Stimulated activated CD4-positive, alpha-beta T cell treated with anti-CD3 and anti-CD28 coated beads, Interleukin-15, amount 100 ng/mL, for 1 hour (primary cell): ENCODE measurements at regions not wholly inside any gene's neighbourhood (a gene's known extent, or its start where the extent isn't known, plus 50 kb on each side); places are given as distances from the start of the nearest gene placed in this dataset.

Source experiments
- DNase-seq, 2 donors: peaks; one replicate each; pipeline ENCODE4 v3.0.0-alpha.2; 2020; ENCODE audit warnings: low read depth in 1 of 2, low spot score in 1 of 2

DNA sequence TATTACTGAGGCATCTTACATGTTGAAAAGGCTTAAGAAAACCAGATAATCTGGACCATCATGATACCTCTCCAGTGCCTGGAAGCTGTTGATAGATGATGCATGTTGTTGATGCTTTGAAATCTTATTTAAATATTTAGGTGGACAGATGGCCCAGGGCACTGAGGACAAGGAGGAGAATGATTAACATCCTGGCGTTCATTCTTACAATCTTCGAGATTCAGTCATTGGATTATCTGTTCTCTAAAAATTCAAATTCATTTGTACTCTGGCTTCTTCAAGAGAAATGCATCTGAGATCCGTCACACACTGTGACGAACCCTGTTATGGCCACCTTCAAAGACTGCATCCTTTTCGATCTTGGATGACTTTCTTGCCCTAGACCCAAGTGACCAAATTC lies 121.3 kb upstream of the IGF1 start:
- DNase-seq, result no peak

DNA sequence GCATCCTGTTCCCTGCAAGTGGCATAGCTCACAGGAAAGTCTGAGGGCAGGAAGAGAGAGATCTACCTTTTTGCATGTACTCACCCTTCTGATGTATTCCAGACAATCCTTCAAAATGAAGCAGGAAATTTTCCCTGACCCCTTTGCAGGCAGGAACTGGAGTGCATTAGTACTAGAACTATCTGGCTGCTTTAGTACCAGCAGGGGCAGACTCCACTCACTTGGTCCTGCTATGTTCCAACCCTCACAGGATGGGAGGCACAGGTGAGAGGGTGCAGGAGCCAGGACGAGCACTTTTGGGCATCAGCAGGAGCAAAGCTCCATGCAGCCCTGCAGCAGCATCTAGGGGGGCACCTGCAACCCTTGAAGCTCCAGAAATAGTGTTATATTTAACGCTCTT lies 116.3 kb upstream of the IGF1 start:
- no peak for DNase-seq

DNA sequence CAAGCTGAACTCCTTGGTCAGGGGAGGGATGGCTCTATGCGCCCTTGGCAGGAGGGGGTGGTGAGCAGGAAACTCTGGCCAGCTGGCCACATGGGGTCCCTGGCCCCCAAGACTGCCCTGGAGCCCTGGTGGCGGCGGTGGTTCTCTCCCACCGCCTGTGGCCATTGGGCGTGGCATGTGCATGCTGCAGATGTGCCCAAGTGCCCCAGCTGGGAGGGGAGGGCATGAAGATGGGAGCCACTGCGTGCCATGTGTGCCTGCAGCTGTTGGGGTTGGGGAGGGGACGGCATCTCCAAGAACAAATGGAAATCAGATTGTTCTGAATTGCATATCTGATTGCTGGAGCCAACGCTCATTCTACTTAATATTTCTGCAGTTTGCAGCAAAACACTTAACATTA lies 115.7 kb upstream of the IGF1 start:
- no peak for DNase-seq

DNA sequence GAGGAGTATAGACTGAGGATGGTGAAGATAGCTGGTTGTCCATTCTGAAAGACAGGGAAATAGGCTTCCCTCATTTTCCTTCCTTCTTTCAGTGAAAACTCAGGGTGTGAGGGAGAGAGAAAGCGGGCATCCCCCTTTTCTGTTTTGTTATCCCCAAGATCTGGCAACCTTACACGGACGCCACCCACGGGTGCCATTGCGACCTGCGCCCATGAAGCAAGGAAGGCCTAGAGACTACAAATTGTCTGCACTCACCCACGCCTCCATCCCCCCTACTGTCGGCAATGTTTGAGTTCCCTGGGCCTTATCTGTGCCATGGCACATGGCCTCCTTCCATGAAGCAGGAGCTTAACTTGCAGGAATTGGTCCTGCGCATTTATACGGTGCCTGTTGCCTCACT lies 115.0 kb upstream of the IGF1 start:
- no peak for DNase-seq

DNA sequence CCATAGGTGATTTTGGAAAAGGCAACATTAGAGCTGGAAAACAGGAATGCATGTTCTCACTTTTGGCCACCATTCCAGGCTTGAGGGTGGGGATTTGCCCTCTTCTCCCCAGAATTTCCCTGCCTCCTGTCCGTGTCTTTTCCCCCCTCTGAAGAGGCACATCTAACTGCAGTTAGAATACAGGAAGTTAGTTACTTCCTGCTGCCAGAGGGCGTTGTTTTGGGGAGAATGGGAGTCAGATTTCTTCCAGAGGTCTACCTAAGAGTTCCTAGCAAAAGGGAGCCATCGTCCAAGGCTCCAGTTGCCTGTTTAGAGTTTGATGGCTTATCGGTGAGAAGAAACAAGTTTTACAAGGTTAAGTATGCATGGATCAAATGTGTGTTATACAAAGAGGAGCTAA lies 112.8 kb upstream of the IGF1 start:
- no peak for DNase-seq

DNA sequence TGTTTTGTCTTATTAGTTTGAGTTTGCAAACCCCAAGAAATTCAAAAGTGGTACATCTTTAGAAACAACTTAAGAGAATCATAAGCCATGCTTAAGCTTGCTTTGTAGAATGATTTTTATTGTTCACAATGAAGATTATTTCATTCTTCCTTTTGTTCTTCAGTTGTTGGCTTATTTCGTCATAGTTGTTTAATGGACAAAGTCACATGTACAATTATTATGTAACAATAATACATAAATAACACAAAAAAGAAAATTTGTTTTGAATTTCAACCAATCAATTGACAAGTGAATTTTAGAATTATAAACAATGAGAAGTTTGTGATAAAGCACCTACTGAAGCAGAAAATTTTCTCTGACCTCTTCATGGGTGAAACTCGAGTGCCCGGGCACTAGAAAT lies 111.8 kb upstream of the IGF1 start:
- DNase-seq, result no peak

DNA sequence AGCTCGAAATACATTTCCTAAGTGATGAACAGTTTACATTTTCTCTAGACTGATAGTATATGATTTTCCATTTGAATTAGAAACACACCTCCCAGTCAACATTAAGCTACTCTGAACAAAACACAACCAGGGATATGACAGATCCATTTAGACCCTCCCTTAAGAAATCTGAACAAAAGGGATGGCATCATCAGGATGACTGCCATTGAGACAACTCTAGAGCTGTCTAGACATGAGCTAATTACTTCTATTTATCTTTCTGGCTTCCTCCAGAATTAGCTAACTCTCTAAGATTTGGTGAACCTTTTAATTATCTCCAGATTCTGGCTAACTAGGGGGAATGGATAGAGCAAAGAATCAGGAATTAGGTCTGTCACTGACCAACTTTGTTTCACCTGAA lies 92.9 kb upstream of the IGF1 start:
- no peak for DNase-seq

DNA sequence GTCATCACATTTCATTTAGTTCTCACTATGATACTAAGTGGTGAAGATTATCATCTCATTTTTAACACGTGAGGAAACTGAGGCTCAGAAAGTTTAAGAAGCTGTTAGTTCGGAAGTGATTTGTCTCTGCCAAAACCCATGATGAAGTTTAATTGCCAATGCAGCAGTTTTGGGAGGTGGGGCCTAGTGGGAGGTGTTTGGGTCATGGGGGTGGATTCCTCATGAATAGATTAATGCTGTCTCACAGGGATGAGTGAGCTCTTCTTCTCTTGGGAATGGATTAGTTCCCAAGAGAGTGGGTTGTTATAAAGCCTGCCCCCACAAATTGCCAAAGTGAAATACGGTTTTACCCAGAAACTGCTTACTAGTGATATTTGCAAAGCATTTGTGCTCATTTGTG lies 91.5 kb upstream of the IGF1 start:
- DNase-seq, result no peak

DNA sequence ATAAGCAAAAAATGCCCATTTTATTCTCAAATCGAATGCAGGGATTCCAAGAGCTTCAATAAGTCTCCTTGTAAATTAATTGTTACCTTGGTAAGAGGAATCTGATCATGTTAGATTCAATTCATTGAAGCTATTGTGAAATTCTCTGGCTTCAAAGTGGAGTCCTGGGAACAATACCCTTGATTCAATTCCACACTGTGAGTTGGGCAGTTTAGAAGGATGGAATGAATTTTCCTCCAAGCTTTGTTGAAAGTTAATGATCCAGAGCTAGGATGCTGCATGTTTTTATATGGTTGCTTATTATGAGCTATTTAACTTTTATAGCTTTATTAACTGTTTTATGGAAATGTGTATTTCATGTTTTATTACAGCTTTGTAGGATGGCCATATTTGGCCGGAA lies 89.9 kb upstream of the IGF1 start:
- no peak for DNase-seq

DNA sequence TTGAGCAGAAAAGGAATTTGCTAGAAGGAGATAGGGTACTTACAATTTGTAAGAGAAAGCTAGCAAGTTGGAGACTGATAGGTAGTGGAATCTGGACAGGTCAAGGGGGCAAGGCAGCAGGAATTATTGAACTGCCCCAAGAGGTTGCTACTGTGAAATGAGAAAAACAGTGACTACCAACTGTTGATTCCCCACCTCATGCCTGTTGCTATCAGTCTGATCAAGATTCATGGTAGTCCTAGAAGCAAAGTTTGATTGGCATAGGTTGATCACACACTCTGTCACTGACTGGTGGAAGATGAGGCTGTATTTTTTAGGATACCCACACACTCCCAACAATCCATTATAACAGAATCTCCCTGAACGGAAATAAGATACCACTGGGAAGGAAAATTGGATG lies 89.4 kb upstream of the IGF1 start:
- no peak for DNase-seq

DNA sequence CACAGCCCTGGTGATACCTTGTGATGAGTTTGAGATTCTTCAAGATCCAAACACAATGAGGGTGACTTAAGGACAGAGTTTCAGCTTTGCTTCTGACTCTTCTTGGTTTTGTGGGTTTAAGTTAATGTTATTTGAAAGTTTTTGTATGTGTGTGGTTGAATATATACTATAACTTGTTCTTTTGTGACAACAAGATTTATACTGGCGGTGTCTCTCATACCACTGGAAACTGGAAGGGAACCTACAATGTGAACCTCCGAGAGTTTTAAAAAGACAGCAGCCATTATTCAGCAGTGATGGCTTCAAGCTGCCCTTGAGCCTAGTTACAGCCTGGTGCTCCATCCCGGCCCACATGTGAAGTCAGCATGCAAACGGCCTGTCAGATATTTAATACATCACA lies 87.9 kb upstream of the IGF1 start:
- DNase-seq, result no peak

DNA sequence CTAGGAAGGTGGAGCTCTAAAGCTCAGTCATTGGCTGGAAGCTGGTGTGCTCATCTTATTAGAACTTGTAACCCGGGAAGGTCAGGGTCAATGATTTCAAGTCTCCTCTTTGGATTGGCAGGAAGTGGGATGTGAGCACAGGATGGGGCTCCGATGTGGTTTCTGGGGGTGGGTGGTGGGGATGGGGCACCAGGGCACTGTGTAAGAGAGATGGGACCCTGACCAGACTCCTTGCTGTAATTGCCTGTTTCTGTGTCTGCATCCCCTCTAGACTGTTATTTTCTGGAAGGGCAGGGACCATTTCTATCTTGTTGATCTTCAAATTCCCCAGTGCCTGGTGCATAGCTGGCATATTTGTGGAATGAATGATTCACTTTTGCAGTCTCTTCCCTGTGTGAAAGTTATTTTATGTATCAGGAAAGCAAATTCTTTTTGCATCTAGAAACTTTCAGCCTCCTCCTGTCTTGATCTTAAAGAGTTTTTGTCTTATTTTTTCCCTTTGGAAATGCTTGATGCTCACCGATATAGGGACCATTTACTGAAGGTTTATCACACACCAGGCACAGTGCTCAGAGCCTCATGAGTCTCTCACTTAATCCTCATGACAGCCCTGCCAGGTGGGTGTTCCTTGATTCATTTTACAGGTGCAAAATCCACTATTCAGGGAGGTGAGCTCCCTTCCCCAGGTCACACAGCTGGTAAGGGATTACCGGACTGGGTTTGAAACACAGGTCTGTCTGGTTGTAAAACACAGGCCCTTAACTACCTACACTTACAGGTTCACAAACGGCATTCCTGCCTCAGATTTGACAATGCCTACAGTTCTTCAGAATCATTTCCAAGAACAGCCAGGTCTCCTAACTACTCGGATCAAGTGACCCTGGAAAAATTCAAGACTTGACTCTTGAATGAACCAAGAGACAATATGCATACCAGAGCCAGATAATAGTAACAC lies 86.9 kb upstream of the IGF1 start:
- no peak for DNase-seq

DNA sequence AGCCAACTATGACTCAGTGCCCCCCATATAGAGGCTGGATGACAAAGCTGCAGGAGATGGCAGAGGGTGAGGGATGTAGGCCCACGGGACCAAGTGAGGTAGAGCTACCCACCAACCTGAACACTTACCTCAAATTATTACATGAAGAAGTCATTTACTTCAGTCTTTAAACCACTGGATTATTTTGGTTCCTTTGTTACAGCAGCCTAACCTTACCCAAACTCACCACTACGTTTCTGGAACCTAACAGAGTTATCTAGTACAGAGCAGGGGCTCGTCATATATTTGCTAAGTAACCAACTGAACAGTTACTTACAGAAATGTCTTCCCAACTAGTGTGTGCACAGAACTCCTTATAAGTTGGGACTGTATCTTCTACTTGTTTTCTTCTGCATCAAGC lies 85.2 kb upstream of the IGF1 start:
- DNase-seq, result no peak

DNA sequence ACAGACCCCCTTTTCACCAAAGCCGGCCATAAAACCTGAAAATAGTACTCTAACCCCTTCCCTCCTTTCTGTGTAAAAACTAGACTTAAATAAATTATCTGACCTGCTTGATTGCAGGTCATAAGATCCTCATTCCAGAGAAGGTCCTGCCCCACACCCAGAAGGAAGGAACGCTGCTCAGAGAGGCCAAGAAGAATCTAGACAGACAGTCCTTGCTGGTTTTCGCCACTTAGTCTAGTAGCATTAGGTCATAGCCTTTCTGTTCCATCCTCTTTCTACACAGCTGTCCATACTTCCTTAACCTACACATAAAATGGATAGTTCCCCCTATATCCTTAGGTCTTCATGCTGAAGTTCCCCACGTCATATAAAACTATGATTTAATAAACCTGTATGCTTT lies 83.7 kb upstream of the IGF1 start:
- DNase-seq, result no peak

DNA sequence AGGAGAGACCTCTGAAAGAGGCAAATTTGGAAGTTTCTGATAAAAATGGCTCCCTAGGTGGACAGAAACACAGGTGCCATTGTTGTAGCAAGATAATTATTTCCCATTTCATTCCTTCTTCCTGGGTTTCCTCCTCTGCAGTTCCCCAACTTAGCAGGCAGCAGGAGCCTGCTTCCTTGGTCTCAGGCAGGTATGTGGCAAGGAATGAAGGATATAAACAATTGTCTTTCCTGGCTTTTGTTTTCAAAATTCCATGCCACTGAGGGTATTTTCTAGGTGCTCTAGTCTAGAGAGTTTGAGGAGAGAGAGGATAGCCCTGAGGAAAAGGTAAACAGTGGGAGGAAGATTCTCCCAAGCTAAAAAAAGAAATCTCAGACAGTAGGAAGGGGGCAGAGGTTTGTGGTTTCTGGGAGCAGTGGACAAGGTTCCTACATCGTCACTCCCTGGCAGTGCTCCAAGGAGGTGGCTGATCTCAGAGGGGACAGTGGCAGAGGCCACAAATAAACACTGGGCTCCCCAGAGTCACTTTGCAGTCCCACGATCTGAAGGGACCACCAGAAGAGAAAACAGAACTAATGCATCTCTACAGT lies 82.6 kb upstream of the IGF1 start:
- no peak for DNase-seq

DNA sequence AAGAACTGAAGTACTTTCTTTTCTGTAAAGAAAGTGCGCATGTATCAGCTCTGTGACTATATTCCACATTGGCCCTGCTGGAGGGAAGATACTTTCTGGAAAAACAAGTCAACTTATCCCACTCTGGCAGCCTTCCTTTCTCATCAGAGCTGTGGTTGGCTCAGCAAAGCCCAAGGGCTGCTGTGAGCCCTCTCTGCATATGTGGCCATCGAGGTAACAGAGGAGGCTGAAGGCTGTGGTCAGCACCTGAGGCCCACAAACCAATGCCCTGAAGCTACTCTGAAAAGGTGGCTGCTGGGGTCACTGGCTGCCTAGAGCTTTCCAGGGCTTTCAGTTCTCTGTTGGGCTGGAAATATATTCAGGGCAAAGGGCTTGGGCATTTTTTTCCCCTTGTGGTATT lies 70.8 kb upstream of the IGF1 start:
- DNase-seq, result no peak

DNA sequence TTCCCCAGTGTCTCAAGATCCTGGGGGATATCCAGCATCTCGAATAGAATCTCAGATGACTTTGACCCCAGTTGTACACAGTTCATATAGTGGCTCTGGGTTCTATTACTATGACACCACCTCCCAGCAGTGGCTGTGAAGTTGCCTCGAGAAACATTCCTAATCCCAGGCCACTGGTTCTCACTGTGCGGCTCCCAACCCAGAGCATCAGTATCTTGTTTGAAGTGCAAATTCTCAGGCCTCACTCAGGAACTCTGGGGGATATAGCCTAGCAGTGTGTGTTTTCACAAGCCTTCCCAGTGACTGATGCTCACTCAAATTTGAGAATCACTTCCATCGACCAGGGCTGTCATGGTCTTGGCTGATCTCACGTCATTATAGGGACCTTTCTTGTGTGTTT lies 69.3 kb upstream of the IGF1 start:
- no peak for DNase-seq

DNA sequence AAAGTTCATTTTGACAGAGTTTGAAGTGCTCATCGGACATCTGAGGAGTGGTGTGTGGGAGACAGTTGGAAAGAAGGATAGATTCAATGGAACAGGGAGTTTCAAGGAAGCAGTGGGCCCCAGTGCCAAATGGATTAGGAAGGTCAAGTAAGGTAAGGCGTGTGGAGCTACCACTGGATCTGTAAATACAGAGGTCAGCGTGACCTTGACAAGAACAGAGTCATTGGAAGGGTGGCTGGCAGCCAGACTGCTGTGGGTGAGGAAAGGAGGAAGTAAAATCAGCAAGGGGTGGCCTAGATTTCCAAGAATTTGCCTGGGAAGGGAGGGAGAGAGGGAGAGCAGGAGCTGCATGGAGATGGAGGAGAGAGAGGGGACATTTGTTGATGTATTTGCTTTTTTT lies 68.2 kb upstream of the IGF1 start:
- DNase-seq, result no peak

DNA sequence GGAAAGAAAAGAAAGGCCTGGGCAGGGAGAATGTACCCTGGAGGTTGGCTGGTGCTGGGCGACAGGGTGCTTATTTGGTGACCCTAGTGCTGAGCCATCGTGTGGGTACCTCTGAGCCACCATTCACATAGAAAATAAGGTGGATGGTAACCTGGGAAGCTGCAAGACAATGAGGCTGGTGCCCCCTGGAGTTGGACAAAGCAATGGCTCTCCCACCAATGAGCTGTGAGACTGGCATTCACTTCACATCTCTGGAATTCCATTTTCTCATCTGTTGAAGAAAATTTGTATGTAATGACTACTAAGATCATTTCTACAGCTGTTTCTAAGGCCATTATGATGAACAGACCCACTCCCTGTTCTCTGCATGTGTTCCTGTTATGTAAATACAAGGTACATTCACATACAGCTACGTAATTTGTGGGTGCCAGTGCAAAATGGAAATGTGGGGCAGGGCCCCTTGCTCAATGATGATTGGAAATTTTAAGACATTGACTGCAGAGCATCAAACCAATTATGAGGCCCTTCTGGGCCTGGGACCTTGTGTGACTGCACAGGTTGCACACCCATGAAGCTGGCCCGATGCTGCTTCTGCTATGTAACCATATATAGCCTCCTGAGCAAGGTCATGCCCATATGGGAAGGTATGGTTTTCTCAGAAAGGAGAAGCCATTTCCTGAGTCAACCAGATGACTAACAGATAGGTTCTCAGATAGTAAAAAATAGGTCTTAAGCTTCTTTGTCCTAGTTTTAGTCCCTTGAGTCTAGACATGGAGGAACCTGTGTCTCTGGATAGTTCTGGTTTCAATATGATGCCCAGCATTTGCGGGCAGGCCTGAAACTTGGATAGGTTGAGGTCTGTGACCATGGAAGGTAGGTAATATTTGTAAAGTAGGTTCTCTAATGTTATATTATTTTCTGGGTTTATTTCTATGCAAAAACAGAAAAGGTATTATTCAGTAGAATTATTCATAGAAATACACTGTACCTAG lies 63.4 kb upstream of the IGF1 start:
- no peak for DNase-seq

DNA sequence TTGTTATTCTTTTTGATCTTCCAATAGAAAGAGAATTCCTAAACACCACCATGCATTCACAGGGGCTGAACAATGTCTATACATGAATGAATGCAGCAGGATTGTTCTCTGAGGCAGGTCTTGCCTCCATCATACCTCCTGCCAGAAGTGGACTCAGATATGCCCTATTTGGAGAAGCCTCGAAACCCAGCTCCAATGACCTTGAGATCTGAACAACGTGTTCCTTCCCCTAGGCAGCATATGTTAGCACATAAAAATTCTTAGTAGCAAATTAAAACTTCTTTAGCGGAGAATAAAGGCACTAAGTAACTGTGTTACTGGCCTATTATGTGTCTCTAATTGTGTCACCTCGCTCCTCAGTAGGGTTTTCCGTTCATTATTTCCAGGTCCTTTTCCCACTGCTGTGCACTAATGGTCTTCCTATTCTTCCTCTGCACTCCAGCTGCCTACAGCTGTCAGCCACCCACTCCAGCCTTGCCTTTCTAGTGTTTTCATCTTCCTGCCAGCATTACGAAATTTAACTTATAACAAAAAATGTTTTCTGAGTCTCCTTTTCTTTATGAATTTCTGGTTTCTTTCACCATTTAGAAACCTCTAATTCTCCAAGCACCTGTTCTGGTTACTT lies 62.6 kb upstream of the IGF1 start:
- DNase-seq, result no peak

DNA sequence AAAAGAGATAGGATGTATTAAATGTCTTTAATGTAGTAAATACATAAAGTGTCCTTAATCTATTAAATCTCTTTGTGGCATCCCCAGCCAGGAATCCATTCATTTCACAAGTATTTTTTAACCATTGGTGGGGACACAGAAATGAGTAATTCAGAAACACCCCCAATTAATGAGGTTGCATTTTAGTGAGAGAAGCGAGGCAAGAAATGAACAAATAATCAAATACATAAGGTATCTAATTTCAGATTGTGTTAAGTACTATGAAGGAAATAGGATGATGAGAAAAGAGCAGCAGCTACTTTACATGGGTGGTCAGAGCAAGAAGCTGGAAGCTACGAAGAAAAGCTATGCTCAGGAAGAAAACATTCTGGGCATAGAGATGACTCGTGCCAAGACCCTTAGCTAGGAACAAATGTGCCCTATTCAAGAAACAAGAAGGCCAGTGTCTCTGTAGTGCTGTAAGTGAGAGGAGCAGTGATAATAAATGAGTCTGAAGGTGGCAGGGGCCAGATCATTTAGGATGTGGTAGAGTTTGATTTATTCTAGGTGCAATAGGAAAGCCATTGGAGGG lies 60.5 kb upstream of the IGF1 start:
- DNase-seq, result no peak
